Thyroid gland (tissue), 4 donors: ENCODE measurements at regions not wholly inside any gene's neighbourhood (a gene's known extent, or its start where the extent isn't known, plus 50 kb on each side); places are given as distances from the start of the nearest gene placed in this dataset.

ENCODE experiments used
- POLR2A ChIP-seq, 2 donors: fragments of 450-650 bp; IDR thresholded peaks; one replicate each; pipeline ENCODE4 v1.6.1; 2017; ENCODE audit warnings: antibody characterized with exemption in 2 of 2, mild to moderate bottlenecking in 2 of 2, moderate library complexity in 1 of 2
- TF ChIP-seq, protein P1 (sequence below), 6 experiments: fragments of 200-600 bp in 3 of 6; fragments of 450-650 bp in 3 of 6; sonication (generic) in 3 of 6; IDR thresholded peaks; one replicate each; pipeline ENCODE4 v1.5.1; 2016 to 2019; ENCODE audit warnings: antibody characterized with exemption in 6 of 6, mild to moderate bottlenecking in 2 of 6, inconsistent platforms in 1 of 6, moderate library complexity in 1 of 6

DNA sequence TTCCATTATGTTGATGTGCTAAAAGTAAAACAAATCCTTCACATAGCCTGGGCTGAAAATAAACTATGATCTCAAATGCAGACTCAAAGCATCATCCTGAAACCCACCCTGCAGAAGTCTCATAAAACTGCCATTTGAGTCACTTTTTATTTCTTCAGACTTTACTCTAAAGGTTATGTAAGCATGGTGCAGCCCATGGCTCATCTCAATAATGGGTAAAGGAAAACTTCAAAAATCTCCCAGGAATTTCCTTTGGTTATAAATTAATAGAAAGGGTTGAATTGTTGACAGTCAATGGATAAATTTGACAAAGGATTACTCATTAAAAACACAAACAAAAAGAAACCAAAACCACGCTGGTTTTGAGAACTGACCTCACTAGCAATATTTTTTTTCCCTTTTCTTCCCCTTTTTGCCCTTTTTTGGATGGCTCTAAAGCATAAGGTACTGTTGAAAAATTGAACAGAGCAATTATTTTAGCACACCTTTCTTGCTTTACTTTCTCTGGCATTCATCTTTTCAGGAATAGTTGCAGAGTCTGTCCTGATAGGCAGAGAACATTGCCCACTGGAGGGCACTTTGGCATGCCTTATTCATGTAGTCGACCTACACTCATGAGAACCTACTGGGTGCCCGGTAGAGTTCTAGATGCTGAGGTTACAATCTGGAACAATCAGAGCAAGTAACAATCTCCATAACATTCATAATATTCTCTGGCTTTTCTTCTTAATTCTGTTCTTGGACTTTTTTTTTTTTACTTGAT, 191.4 kb downstream of the TMEM167A start:
- TF ChIP-seq, protein P1, sequence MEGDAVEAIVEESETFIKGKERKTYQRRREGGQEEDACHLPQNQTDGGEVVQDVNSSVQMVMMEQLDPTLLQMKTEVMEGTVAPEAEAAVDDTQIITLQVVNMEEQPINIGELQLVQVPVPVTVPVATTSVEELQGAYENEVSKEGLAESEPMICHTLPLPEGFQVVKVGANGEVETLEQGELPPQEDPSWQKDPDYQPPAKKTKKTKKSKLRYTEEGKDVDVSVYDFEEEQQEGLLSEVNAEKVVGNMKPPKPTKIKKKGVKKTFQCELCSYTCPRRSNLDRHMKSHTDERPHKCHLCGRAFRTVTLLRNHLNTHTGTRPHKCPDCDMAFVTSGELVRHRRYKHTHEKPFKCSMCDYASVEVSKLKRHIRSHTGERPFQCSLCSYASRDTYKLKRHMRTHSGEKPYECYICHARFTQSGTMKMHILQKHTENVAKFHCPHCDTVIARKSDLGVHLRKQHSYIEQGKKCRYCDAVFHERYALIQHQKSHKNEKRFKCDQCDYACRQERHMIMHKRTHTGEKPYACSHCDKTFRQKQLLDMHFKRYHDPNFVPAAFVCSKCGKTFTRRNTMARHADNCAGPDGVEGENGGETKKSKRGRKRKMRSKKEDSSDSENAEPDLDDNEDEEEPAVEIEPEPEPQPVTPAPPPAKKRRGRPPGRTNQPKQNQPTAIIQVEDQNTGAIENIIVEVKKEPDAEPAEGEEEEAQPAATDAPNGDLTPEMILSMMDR (IDR thresholded peaks at IDR 0.05), result no peak
- TF ChIP-seq POLR2A (IDR thresholded peaks at IDR 0.05), result no peak
